Tibial nerve (tissue), 4 donors: ENCODE measurements at regions not wholly inside any gene's neighbourhood (a gene's known extent, or its start where the extent isn't known, plus 50 kb on each side); places are given as distances from the start of the nearest gene placed in this dataset.

ENCODE experiments used
- DNase-seq, 2 donors: peaks; one replicate each; pipeline ENCODE4 v3.0.0-alpha.2; 2019; ENCODE audit warnings: low spot score in 2 of 2
- H3K27ac ChIP-seq, 4 donors: fragments of 200-600 bp; sonication (generic) in 3 of 4; one replicate each; pipeline ENCODE4 v1.5.1; 2017 to 2019; ENCODE audit warnings: mild to moderate bottlenecking in 1 of 4
- H3K27me3 ChIP-seq, 2 donors: fragments of 200-600 bp; sonication (generic) in 1 of 2; one replicate each; pipeline versions ENCODE4 v1.5.1 to v1.6.0; 2017 to 2019
- H3K36me3 ChIP-seq, 3 donors: fragments of 200-600 bp; sonication (generic); one replicate each; pipeline ENCODE4 v1.5.1; 2018 to 2019
- H3K4me1 ChIP-seq, 4 donors: fragments of 200-600 bp; sonication (generic) in 3 of 4; one replicate each; pipeline ENCODE4 v1.5.1; 2017 to 2019
- H3K4me3 ChIP-seq, 4 donors: fragments of 200-600 bp; sonication (generic) in 3 of 4; one replicate each; pipeline ENCODE4 v1.5.1; 2017 to 2019; ENCODE audit warnings: mild to moderate bottlenecking in 1 of 4, moderate library complexity in 1 of 4
- H3K9me3 ChIP-seq, 4 donors: fragments of 200-600 bp; sonication (generic) in 3 of 4; one replicate each; pipeline ENCODE4 v1.5.1; 2017 to 2019
- CTCF ChIP-seq, 5 experiments: fragments of 200-600 bp in 3 of 5; fragments of 450-650 bp in 2 of 5; sonication (generic) in 3 of 5; IDR thresholded peaks; one replicate each; pipeline ENCODE4 v1.5.1; 2016 to 2019; ENCODE audit warnings: antibody characterized with exemption in 5 of 5, mild to moderate bottlenecking in 3 of 5, moderate library complexity in 2 of 5
- EP300 ChIP-seq, 2 donors: sonication (generic); formaldehyde crosslinking; IDR thresholded peaks; one replicate each; pipeline ENCODE4 v1.6.1; 2017; ENCODE audit warnings: antibody characterized with exemption in 2 of 2, mild to moderate bottlenecking in 1 of 2
- POLR2A ChIP-seq, 2 donors: fragments of 450-650 bp; IDR thresholded peaks; one replicate each; pipeline ENCODE4 v1.6.1; 2017; ENCODE audit warnings: antibody characterized with exemption in 2 of 2, mild to moderate bottlenecking in 2 of 2, moderate library complexity in 2 of 2
- WGBS, 2 donors: methylation state at CpG; one replicate each; pipeline ENCODE4 v1.1.5; 2018; 5-methylcytosine and 5-hydroxymethylcytosine counted together

GRCh38 chr6:44042261-44042988 lies 84.8 kb downstream of the MRPL14 start:
- Histone ChIP-seq H3K27me3 (no peaks in the 10 kb centered on the region), H3K36me3 (no peaks in the 10 kb centered on the region), H3K27ac (peak overlapping the region; percentile 52 to 87 (median 70)), H3K4me3 (no peak overlapping the region), H3K4me1 (peaks cover 0 to 52% (median 23%) of the 10 kb centered on the region in 4 donors), H3K9me3 (no peaks in the 10 kb centered on the region)
- no peak for DNase-seq
- WGBS, 2 donors, result 91 to 92% methylated on average over 4 of the region's 4 CpGs
- TF ChIP-seq CTCF (IDR thresholded peaks at IDR 0.05), result no peak
- no peak for TF ChIP-seq EP300 (IDR thresholded peaks at IDR 0.05)
- TF ChIP-seq POLR2A (IDR thresholded peaks at IDR 0.05), result no peak

GRCh38 chr6:44041461-44042260 lies 85.6 kb downstream of the MRPL14 start:
- WGBS, 2 donors, result 49 to 51% methylated on average over 10 of the region's 10 CpGs
- peak overlapping the region in 3 of 4 donors; percentile 32 to 79 (median 75) for H3K27ac ChIP-seq
- H3K36me3 ChIP-seq, result no peaks in the 10 kb centered on the region
- no peak for DNase-seq
- H3K27me3 ChIP-seq, result no peaks in the 10 kb centered on the region
- H3K9me3 ChIP-seq, result no peaks in the 10 kb centered on the region
- no peak overlapping the region for H3K4me3 ChIP-seq
- TF ChIP-seq EP300 (IDR thresholded peaks at IDR 0.05) (no peak), POLR2A (IDR thresholded peaks at IDR 0.05) (no peak), CTCF (IDR thresholded peaks at IDR 0.05) (no peak)
- peaks cover 0 to 52% (median 23%) of the 10 kb centered on the region in 4 donors for H3K4me1 ChIP-seq

GRCh38 chr6:44040786-44041185 lies 86.5 kb downstream of the MRPL14 start:
- WGBS, 2 donors, result 78 to 85% methylated on average over 4 of the region's 4 CpGs
- TF ChIP-seq CTCF (IDR thresholded peaks at IDR 0.05) (no peak), EP300 (IDR thresholded peaks at IDR 0.05) (no peak), POLR2A (IDR thresholded peaks at IDR 0.05) (no peak)
- Histone ChIP-seq H3K4me3 (no peak overlapping the region), H3K27ac (peak overlapping the region in 2 of 4 donors; percentile 75 to 79), H3K27me3 (no peaks in the 10 kb centered on the region), H3K36me3 (no peaks in the 10 kb centered on the region), H3K4me1 (peaks cover 0 to 52% (median 23%) of the 10 kb centered on the region in 4 donors), H3K9me3 (no peaks in the 10 kb centered on the region)
- DNase-seq, result no peak

GRCh38 chr6:44039839-44040350 lies 87.4 kb downstream of the MRPL14 start:
- no peaks in the 10 kb centered on the region for H3K9me3 ChIP-seq
- DNase-seq, result no peak
- TF ChIP-seq POLR2A (IDR thresholded peaks at IDR 0.05) (no peak), CTCF (IDR thresholded peaks at IDR 0.05) (no peak), EP300 (IDR thresholded peaks at IDR 0.05) (no peak)
- H3K27ac ChIP-seq, result peak overlapping the region in 1 of 4 donors; percentile 1
- no peaks in the 10 kb centered on the region for H3K36me3 ChIP-seq
- H3K4me3 ChIP-seq, result no peak overlapping the region
- WGBS, 2 donors, result 83 to 86% methylated on average over 7 of the region's 7 CpGs
- peaks cover 0 to 47% (median 23%) of the 10 kb centered on the region in 4 donors for H3K4me1 ChIP-seq
- no peaks in the 10 kb centered on the region for H3K27me3 ChIP-seq
